ENCODE measurements at regions not wholly inside any gene's neighbourhood (a gene's known extent, or its start where the extent isn't known, plus 50 kb on each side); places are given as distances from the start of the nearest gene placed in this dataset.

GRCh38 chr20:58133020-58133808, 95.2 kb downstream of the ANKRD60 start:
- H3K9me3 ChIP-seq = no peaks in the 10 kb centered on the region
- H3K4me1 ChIP-seq = peaks cover 14 to 62% of the 10 kb centered on the region in 2 donors
- intact Hi-C loops (cut with DNase I) = loop anchor here (5.0 kb wide), 2 partner anchors 44 to 769 kb away; no protein-coding TSS in a partner anchor
- no peaks in the 10 kb centered on the region for H3K27me3 ChIP-seq
- H3K4me3 ChIP-seq = peak overlapping the region in 1 of 2 donors; percentile 38
- peak overlapping the region; percentile 77 to 89 for H3K27ac ChIP-seq
- DNase-seq (ENCODE audit: low spot score in 2 of 2) = no peak
- H3K36me3 ChIP-seq = no peaks in the 10 kb centered on the region
- TF ChIP-seq CTCF (IDR thresholded peaks at IDR 0.05) = no peak

- H3K36me3 ChIP-seq = no peaks in the 10 kb centered on the region
- peaks cover 14 to 68% of the 10 kb centered on the region in 2 donors for H3K4me1 ChIP-seq
- no peak for TF ChIP-seq CTCF (IDR thresholded peaks at IDR 0.05)
- no peaks in the 10 kb centered on the region for H3K9me3 ChIP-seq
- peak overlapping the region; percentile 77 to 89 for H3K27ac ChIP-seq
- no peaks in the 10 kb centered on the region for H3K27me3 ChIP-seq
- intact Hi-C loops (cut with DNase I) = loop anchor here (2.0 to 5.0 kb wide), 3 partner anchors 15 to 771 kb away; no protein-coding TSS in a partner anchor
- peak overlapping the region in 1 of 2 donors; percentile 13 for H3K4me3 ChIP-seq
- DNase-seq (ENCODE audit: low spot score in 2 of 2) = no peak
Measured at GRCh38 chr20:58131551-58132142, 96.8 kb downstream of the ANKRD60 start.

GRCh38 chr20:58131151-58131550, 97.3 kb downstream of the ANKRD60 start:
- intact Hi-C loops (cut with DNase I) = loop anchor here (2.0 to 5.0 kb wide), 3 partner anchors 16 to 771 kb away; no protein-coding TSS in a partner anchor
- Histone ChIP-seq H3K36me3 (no peaks in the 10 kb centered on the region), H3K9me3 (no peaks in the 10 kb centered on the region), H3K27me3 (no peaks in the 10 kb centered on the region), H3K4me1 (peaks cover 14 to 68% of the 10 kb centered on the region in 2 donors), H3K4me3 (peak overlapping the region in 1 of 2 donors; percentile 13), H3K27ac (peak overlapping the region; percentile 77 to 89)
- no peak for DNase-seq (ENCODE audit: low spot score in 2 of 2)
- TF ChIP-seq CTCF (IDR thresholded peaks at IDR 0.05) = no peak

GRCh38 chr20:58130581-58130980, 97.9 kb downstream of the ANKRD60 start:
- H3K36me3 ChIP-seq = no peaks in the 10 kb centered on the region
- no peak for TF ChIP-seq CTCF (IDR thresholded peaks at IDR 0.05)
- intact Hi-C loops (cut with DNase I) = loop anchor here (2.0 to 5.0 kb wide), 3 partner anchors 16 to 772 kb away; no protein-coding TSS in a partner anchor
- H3K27me3 ChIP-seq = no peaks in the 10 kb centered on the region
- H3K27ac ChIP-seq = peak overlapping the region; percentile 77 to 89
- no peak overlapping the region for H3K4me3 ChIP-seq
- H3K9me3 ChIP-seq = no peaks in the 10 kb centered on the region
- peaks cover 14 to 65% of the 10 kb centered on the region in 2 donors for H3K4me1 ChIP-seq
- no peak for DNase-seq (ENCODE audit: low spot score in 2 of 2)

GRCh38 chr20:58130156-58130555, 98.3 kb downstream of the ANKRD60 start:
- Histone ChIP-seq H3K9me3 (no peaks in the 10 kb centered on the region), H3K27me3 (no peaks in the 10 kb centered on the region), H3K4me3 (peak overlapping the region in 1 of 2 donors; percentile 0), H3K36me3 (no peaks in the 10 kb centered on the region), H3K4me1 (peaks cover 12 to 61% of the 10 kb centered on the region in 2 donors), H3K27ac (peak overlapping the region; percentile 77 to 89)
- no peak for TF ChIP-seq CTCF (IDR thresholded peaks at IDR 0.05)
- intact Hi-C loops (cut with DNase I) = loop anchor here (2.0 to 5.0 kb wide), 3 partner anchors 17 to 772 kb away; no protein-coding TSS in a partner anchor
- no peak for DNase-seq (ENCODE audit: low spot score in 2 of 2)

All from ascending aorta (tissue), 2 donors.